Thoracic aorta (tissue), 2 donors: ENCODE measurements at regions not wholly inside any gene's neighbourhood (a gene's known extent, or its start where the extent isn't known, plus 50 kb on each side); places are given as distances from the start of the nearest gene placed in this dataset.

Experiments used
- ATAC-seq: fragments of 150-250 bp; one replicate; pipeline ENCODE4 v1.8.0; 2017; ENCODE audit warnings: low read depth; ENCODE audit not compliant: insufficient number of reproducible peaks, low FRiP score
- DNase-seq: peaks from one replicate; pipeline ENCODE4 v3.0.0-alpha.2; 2020; ENCODE audit warnings: low spot score
- H3K27ac ChIP-seq, 2 donors: fragments of 200-600 bp; sonication (generic); 1 replicate in 1 of 2; 2 replicates in 1 of 2; pipeline ENCODE4 v1.5.1; 2016; ENCODE audit warnings: mild to moderate bottlenecking in 2 of 2, moderate library complexity in 2 of 2
- H3K27me3 ChIP-seq: fragments of 200-600 bp; sonication (generic); replicated peaks from 2 replicates; pipeline ENCODE4 v1.6.0; 2016; ENCODE audit warnings: mild to moderate bottlenecking; ENCODE audit not compliant: insufficient read depth
- H3K36me3 ChIP-seq: fragments of 200-600 bp; sonication (generic); one replicate; pipeline ENCODE4 v1.5.1; 2016
- H3K4me1 ChIP-seq, 2 donors: fragments of 200-600 bp; sonication (generic); 1 replicate in 1 of 2; 2 replicates in 1 of 2; pipeline versions ENCODE4 v1.5.1 to v1.6.0; 2016; ENCODE audit warnings: low read depth in 2 of 2, mild to moderate bottlenecking in 1 of 2; ENCODE audit not compliant: control insufficient read depth in 1 of 2
- H3K4me3 ChIP-seq: fragments of 200-600 bp; sonication (generic); 2 replicates; pipeline ENCODE4 v1.5.1; 2016; ENCODE audit warnings: mild to moderate bottlenecking
- H3K9me3 ChIP-seq: fragments of 200-600 bp; sonication (generic); 2 replicates; pipeline ENCODE4 v1.5.1; 2016
- CTCF ChIP-seq: fragments of 200-600 bp; sonication (generic); IDR thresholded peaks from one replicate; pipeline ENCODE4 v1.5.1; 2019; ENCODE audit warnings: antibody characterized with exemption

- Histone ChIP-seq H3K27me3 (no peaks in the 10 kb centered on the region), H3K36me3 (no peaks in the 10 kb centered on the region), H3K4me1 (no peaks in the 10 kb centered on the region), H3K27ac (no peak overlapping the region), H3K9me3 (no peaks in the 10 kb centered on the region), H3K4me3 (no peak overlapping the region)
- no peak for TF ChIP-seq CTCF
- ATAC-seq (no peak), DNase-seq (no peak)
These were observed 279.9 kb downstream of the FOXO1 start for GRCh38 chr13:40386586-40386985.

GRCh38 chr13:40387775-40388174 lies 278.7 kb downstream of the FOXO1 start:
- Histone ChIP-seq H3K36me3 (no peaks in the 10 kb centered on the region), H3K4me1 (no peaks in the 10 kb centered on the region), H3K27ac (no peak overlapping the region), H3K9me3 (no peaks in the 10 kb centered on the region), H3K4me3 (no peak overlapping the region), H3K27me3 (no peaks in the 10 kb centered on the region)
- DNase-seq (no peak), ATAC-seq (no peak)
- TF ChIP-seq CTCF, result no peak

- no peak overlapping the region for H3K27ac ChIP-seq
- DNase-seq, result no peak
- H3K4me1 ChIP-seq, result no peaks in the 10 kb centered on the region
- ATAC-seq, result no peak
- H3K9me3 ChIP-seq, result no peaks in the 10 kb centered on the region
- H3K36me3 ChIP-seq, result no peaks in the 10 kb centered on the region
- H3K4me3 ChIP-seq, result no peak overlapping the region
- H3K27me3 ChIP-seq, result no peaks in the 10 kb centered on the region
- TF ChIP-seq CTCF, result no peak
These were observed 277.8 kb downstream of the FOXO1 start for GRCh38 chr13:40388617-40389016.

GRCh38 chr13:40389081-40389641 lies 277.3 kb downstream of the FOXO1 start:
- Histone ChIP-seq H3K9me3 (no peaks in the 10 kb centered on the region), H3K27me3 (no peaks in the 10 kb centered on the region), H3K4me3 (no peak overlapping the region), H3K27ac (no peak overlapping the region), H3K4me1 (no peaks in the 10 kb centered on the region), H3K36me3 (no peaks in the 10 kb centered on the region)
- DNase-seq (no peak), ATAC-seq (no peak)
- TF ChIP-seq CTCF, result no peak

GRCh38 chr13:40390401-40390916 lies 276.0 kb downstream of the FOXO1 start:
- no peak for ATAC-seq

More at GRCh38 chr13:40390401-40390916, 276.0 kb downstream of the FOXO1 start:
- no peaks in the 10 kb centered on the region for H3K27me3 ChIP-seq
- TF ChIP-seq CTCF, result no peak
- H3K4me3 ChIP-seq, result no peak overlapping the region
- no peaks in the 10 kb centered on the region for H3K4me1 ChIP-seq
- H3K36me3 ChIP-seq, result no peaks in the 10 kb centered on the region
- H3K9me3 ChIP-seq, result no peaks in the 10 kb centered on the region
- H3K27ac ChIP-seq, result no peak overlapping the region
- no peak for DNase-seq
